ENCODE measurements at regions not wholly inside any gene's neighbourhood (a gene's known extent, or its start where the extent isn't known, plus 50 kb on each side); places are given as distances from the start of the nearest gene placed in this dataset.

DNA sequence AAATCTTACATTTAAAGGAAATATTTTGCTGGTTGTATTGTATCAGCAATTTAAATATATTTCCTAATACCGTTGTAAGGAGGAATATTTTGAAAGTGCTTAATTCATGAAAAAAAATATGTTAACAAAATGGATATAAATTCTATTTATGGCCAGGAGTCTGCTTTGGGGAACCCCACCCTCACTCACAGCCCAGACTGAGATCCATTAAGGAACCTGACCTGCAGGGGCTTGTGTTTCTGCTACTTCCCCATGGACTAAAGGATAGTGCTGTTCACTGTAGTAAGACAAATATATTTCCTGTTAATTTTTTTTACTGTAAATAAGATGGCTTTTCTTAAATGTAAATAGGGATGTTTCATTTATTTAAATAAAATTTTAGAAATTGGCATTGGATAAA, 221.9 kb upstream of the COL3A1 start:
- no peak for TF ChIP-seq CTCF (IDR thresholded peaks at IDR 0.05; ENCODE audit: insufficient read depth, low read length, poor library complexity, severe bottlenecking)
- TF ChIP-seq EZH2phosphoT487 (conservative IDR thresholded peaks at IDR 0.05; ENCODE audit: low read length) = no peak

All from SU-DHL-6 (cell line).